GM18517 (cell line): ENCODE measurements at regions not wholly inside any gene's neighbourhood (a gene's known extent, or its start where the extent isn't known, plus 50 kb on each side); places are given as distances from the start of the nearest gene placed in this dataset.

ENCODE experiments used
- ATAC-seq: cut with Tn5 transposase; IDR thresholded peaks from one replicate; pipeline ENCODE4 v1.9.1; 2021; ENCODE audit warnings: mild to moderate bottlenecking, moderate library complexity; ENCODE audit not compliant: unreplicated experiment

- no peak for ATAC-seq
Observed at GRCh38 chr11:91264481-91264880, 960.1 kb upstream of the FAT3 start.

GRCh38 chr11:91263496-91264365, 960.9 kb upstream of the FAT3 start:
- ATAC-seq, result no peak

GRCh38 chr11:91261513-91261912, 963.1 kb upstream of the FAT3 start:
- ATAC-seq, result no peak

DNA sequence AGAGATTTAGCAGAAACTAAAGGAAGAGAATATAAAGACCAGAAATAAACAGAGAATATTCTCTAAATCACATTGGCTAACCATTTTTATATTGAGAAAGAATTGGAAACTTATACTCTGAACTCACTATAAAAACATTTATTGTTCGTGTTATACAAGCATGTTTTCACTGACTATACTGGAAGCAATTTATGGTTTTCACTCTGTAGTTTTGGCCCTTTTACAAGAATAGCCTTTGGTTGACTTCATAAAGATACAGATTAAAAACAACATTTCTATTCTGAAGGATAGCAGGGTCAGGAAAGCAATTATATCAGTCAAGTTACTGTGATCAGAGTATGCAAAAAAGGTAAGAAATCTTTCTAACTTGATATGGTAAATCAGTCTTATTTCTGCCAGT, 965.7 kb upstream of the FAT3 start:
- no peak for ATAC-seq

- ATAC-seq, result no peak
Observed at GRCh38 chr11:91257667-91258066, 967.0 kb upstream of the FAT3 start.

- ATAC-seq, result no peak
Observed at GRCh38 chr11:91248199-91248807, 976.3 kb upstream of the FAT3 start.

GRCh38 chr11:91247009-91247735, 977.4 kb upstream of the FAT3 start:
- no peak for ATAC-seq

- no peak for ATAC-seq
Observed at GRCh38 chr11:91244912-91245311, 979.7 kb upstream of the FAT3 start.

- ATAC-seq, result no peak
Observed at GRCh38 chr11:91243630-91244029, 981.0 kb upstream of the FAT3 start.

GRCh38 chr11:91243051-91243450, 981.6 kb upstream of the FAT3 start:
- ATAC-seq, result no peak

DNA sequence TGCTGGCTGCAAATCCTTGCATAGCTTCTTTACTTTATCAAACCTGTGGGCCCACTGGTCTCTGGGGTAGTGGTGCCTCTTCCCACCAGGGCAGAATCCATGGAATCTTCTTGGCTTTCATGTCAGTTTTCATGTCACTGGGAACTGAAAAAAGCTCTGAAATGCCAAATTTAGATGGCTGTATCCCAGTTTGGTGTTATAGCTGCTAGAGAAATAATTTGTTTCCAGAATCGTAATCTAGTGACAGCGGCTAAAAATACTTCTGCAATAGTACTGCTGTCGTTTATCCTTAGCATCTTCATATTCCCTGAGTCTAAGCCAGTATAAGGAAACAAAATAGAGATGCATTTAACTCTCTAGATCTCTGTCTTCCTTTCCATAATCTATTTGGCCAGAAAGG, 983.4 kb upstream of the FAT3 start:
- ATAC-seq, result no peak

- no peak for ATAC-seq
Observed at GRCh38 chr11:91239359-91239758, 985.3 kb upstream of the FAT3 start.

- ATAC-seq, result no peak
Observed at GRCh38 chr11:91231226-91231625, 993.4 kb upstream of the FAT3 start.

DNA sequence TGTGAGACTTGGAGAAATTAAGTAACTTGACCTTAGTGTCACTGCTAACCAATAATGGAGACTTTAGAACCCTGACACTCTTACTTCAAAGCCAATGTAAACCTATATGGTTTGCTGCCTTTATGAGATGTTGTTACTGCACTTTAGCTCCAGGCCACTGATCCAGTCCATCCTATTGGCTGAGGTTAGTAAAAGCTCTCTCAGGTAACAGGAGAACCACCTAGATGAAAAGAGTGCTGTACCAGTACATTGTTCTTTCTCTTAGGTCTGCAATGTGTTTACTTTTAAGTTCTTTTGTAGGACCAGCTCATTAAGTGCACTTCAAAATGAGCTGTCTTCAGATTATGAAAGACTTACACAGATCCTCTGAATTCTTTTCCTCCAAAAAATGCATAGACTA, 994.0 kb upstream of the FAT3 start:
- ATAC-seq, result no peak

DNA sequence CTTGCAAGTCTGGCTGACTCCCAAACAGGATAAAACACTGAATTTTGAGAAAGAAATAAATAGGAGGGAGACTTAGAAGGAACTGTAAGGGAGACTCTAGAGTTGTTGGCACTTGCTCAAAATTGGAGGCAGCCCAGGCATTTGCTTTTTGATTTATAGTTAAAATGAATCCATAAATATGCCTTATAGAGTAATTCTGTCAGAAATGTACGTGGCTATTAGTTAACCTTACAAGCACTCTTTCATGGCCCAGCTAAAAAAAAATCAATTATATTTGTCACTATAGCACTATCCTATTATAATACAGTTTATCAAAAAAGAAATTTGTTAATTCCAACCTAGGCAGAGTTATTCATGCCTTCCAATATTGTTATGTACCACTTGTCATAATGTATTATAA, 1000.0 kb upstream of the CHORDC1 start:
- no peak for ATAC-seq

- no peak for ATAC-seq
Observed at GRCh38 chr11:91220476-91221202, 997.8 kb upstream of the CHORDC1 start.

DNA sequence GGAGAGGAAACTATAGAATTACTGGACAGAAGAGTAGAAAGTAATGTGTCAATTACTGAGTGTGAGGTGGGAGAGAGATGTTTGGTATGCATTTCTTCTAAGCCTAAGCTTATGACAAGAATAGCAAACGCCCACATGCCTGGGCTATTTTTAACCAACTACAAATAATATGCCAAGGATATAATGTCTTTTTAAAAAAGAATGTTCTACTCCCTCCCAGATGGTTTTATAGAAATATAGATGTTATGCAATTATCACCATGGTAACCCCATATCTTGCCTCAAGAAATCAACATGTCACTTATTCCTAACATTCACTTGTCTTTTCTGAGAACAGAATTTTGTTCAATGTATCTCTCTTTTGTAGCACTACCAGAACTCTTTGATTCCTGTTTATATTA, 996.7 kb upstream of the CHORDC1 start:
- ATAC-seq, result no peak

GRCh38 chr11:91209751-91210150, 986.9 kb upstream of the CHORDC1 start:
- no peak for ATAC-seq

GRCh38 chr11:91209306-91209705, 986.5 kb upstream of the CHORDC1 start:
- ATAC-seq, result no peak

DNA sequence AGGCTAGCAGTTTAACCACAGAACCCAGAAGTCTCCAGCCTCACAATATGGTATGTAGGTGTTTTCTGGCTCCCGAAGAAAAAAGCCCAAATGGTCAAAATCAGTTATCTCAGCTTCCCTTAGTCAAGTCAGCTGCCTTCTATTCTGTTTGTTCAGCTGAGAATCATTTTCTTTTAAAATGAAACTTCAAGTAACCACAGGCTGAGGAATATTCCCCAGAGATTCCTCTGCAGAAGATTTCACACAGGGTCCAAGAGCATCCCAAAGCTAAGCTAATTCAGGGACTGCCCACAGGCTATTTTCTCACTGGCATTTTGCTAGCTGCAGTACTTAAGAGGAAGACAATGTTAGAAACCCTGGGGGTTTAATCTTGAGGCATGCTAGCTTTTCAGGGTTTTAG, 977.0 kb upstream of the CHORDC1 start:
- no peak for ATAC-seq

GRCh38 chr11:91194546-91194945, 971.7 kb upstream of the CHORDC1 start:
- no peak for ATAC-seq
